HEK293 (cell line): ENCODE measurements at regions not wholly inside any gene's neighbourhood (a gene's known extent, or its start where the extent isn't known, plus 50 kb on each side); places are given as distances from the start of the nearest gene placed in this dataset.

Experiments used
- AEBP2 ChIP-seq: fragments of 450-650 bp; formaldehyde crosslinking; IDR thresholded peaks from 2 replicates; pipeline ENCODE4 v1.5.1; 2016; ENCODE audit warnings: missing biosample characterization, missing genetic modification characterization, borderline replicate concordance
- MEIS1 ChIP-seq: sonication (generic); formaldehyde crosslinking; IDR thresholded peaks from 2 replicates; pipeline ENCODE4 v1.8.1; 2022; ENCODE audit warnings: missing genetic modification reagents, mild to moderate bottlenecking, borderline replicate concordance
- PRDM10 ChIP-seq: fragments of 450-650 bp; formaldehyde crosslinking; IDR thresholded peaks from 2 replicates; pipeline ENCODE4 v1.5.1; 2016; ENCODE audit warnings: missing biosample characterization, missing genetic modification characterization
- WT1 ChIP-seq: fragments of 450-650 bp; formaldehyde crosslinking; IDR thresholded peaks from 2 replicates; pipeline ENCODE4 v1.5.1; 2016; ENCODE audit warnings: missing biosample characterization, missing genetic modification characterization
- ZBTB8A ChIP-seq: fragments of 450-650 bp; formaldehyde crosslinking; IDR thresholded peaks from 2 replicates; pipeline ENCODE4 v1.5.1; 2016; ENCODE audit warnings: missing biosample characterization, missing genetic modification characterization
- ZNF518A ChIP-seq: fragments of 450-650 bp; formaldehyde crosslinking; conservative IDR thresholded peaks from 2 replicates; pipeline ENCODE4 v1.5.1; 2016; ENCODE audit warnings: low read depth, missing biosample characterization, missing genetic modification characterization
- ZNF558 ChIP-seq: fragments of 450-650 bp; formaldehyde crosslinking; IDR thresholded peaks from 2 replicates; pipeline ENCODE4 v1.5.1; 2016; ENCODE audit warnings: missing biosample characterization, missing genetic modification characterization
- ZNF561 ChIP-seq: fragments of 450-650 bp; IDR thresholded peaks from 2 replicates; pipeline ENCODE4 v1.5.1; 2018; ENCODE audit warnings: missing biosample characterization, missing genetic modification characterization, borderline replicate concordance
- ZNF629 ChIP-seq: fragments of 450-650 bp; formaldehyde crosslinking; IDR thresholded peaks from 2 replicates; pipeline ENCODE4 v1.5.1; 2017; ENCODE audit warnings: missing biosample characterization, missing genetic modification characterization
- ZNF645 ChIP-seq: fragments of 450-650 bp; formaldehyde crosslinking; IDR thresholded peaks from 2 replicates; pipeline ENCODE4; 2016; ENCODE audit warnings: missing biosample characterization, missing genetic modification characterization
- ZNF785 ChIP-seq: fragments of 450-650 bp; formaldehyde crosslinking; IDR thresholded peaks from 2 replicates; pipeline ENCODE4 v1.5.1; 2016; ENCODE audit warnings: missing biosample characterization, missing genetic modification characterization
- ZNF792 ChIP-seq: fragments of 450-650 bp; formaldehyde crosslinking; IDR thresholded peaks from 2 replicates; pipeline ENCODE4 v1.5.1; 2016; ENCODE audit warnings: missing biosample characterization, missing genetic modification characterization
- TF ChIP-seq, protein P1 (sequence below): fragments of 450-650 bp; formaldehyde crosslinking; IDR thresholded peaks from 2 replicates; pipeline ENCODE4 v1.5.1; 2016; ENCODE audit warnings: missing biosample characterization, missing genetic modification characterization
- TF ChIP-seq, protein P2 (sequence below): fragments of 450-650 bp; formaldehyde crosslinking; IDR thresholded peaks from 2 replicates; pipeline ENCODE4 v1.5.1; 2016; ENCODE audit warnings: missing biosample characterization, missing genetic modification characterization

DNA sequence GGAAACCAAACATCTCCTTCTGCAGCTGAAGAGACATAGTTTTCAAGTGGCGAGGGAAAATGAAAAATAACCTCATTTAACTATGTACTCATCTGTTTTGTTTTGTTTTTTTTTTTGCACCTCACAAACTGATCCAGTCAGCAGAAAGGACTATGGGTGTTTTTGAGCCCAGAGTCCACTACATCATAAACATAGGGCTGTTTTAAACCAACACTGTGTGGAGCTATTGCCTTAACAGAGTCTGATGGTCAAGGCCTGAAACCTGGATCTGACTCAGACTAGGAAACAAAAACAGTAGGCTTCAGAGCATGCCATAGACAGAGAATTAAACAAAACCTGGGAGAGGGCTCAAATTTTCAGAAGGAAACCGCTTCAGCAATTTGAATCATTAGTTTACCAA is 99.3 kb upstream of the FSHB start (continued):
- TF ChIP-seq, protein P1, sequence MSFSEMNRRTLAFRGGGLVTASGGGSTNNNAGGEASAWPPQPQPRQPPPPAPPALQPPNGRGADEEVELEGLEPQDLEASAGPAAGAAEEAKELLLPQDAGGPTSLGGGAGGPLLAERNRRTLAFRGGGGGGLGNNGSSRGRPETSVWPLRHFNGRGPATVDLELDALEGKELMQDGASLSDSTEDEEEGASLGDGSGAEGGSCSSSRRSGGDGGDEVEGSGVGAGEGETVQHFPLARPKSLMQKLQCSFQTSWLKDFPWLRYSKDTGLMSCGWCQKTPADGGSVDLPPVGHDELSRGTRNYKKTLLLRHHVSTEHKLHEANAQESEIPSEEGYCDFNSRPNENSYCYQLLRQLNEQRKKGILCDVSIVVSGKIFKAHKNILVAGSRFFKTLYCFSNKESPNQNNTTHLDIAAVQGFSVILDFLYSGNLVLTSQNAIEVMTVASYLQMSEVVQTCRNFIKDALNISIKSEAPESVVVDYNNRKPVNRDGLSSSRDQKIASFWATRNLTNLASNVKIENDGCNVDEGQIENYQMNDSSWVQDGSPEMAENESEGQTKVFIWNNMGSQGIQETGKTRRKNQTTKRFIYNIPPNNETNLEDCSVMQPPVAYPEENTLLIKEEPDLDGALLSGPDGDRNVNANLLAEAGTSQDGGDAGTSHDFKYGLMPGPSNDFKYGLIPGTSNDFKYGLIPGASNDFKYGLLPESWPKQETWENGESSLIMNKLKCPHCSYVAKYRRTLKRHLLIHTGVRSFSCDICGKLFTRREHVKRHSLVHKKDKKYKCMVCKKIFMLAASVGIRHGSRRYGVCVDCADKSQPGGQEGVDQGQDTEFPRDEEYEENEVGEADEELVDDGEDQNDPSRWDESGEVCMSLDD: no peak
- no peak for TF ChIP-seq WT1 (tag by site-specific recombination)
- TF ChIP-seq ZNF558: no peak
- no peak for TF ChIP-seq ZBTB8A (tag by site-specific recombination)
- TF ChIP-seq ZNF785: no peak
- no peak for TF ChIP-seq ZNF518A (tag by site-specific recombination)
- no peak for TF ChIP-seq AEBP2
- no peak for TF ChIP-seq ZNF629 (tag by site-specific recombination)
- TF ChIP-seq MEIS1 (CRISPR knock-in tag): no peak
- TF ChIP-seq ZNF561 (tag by site-specific recombination): no peak
- TF ChIP-seq ZNF645 (tag by site-specific recombination): no peak
- no peak for TF ChIP-seq PRDM10
- TF ChIP-seq ZNF792: no peak
- TF ChIP-seq, protein P2, sequence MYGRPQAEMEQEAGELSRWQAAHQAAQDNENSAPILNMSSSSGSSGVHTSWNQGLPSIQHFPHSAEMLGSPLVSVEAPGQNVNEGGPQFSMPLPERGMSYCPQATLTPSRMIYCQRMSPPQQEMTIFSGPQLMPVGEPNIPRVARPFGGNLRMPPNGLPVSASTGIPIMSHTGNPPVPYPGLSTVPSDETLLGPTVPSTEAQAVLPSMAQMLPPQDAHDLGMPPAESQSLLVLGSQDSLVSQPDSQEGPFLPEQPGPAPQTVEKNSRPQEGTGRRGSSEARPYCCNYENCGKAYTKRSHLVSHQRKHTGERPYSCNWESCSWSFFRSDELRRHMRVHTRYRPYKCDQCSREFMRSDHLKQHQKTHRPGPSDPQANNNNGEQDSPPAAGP (tag by site-specific recombination): no peak
